ENCODE measurements at regions not wholly inside any gene's neighbourhood (a gene's known extent, or its start where the extent isn't known, plus 50 kb on each side); places are given as distances from the start of the nearest gene placed in this dataset.

- H3K4me1 ChIP-seq (ENCODE audit: insufficient read depth, low read length, severe bottlenecking): no peaks in the 10 kb centered on the region
- H4K20me1 ChIP-seq (ENCODE audit: insufficient read depth, low read length): no peaks in the 10 kb centered on the region
- no peak overlapping the region for H3K9ac ChIP-seq (ENCODE audit: low read length)
- H3K36me3 ChIP-seq (ENCODE audit: insufficient read depth, low read length): no peaks in the 10 kb centered on the region
- no peak overlapping the region for H2AFZ ChIP-seq (ENCODE audit: low read length)
- no peak overlapping the region for H3K4me3 ChIP-seq (ENCODE audit: low read depth, low read length, poor library complexity, severe bottlenecking)
- TF ChIP-seq CTCF (IDR thresholded peaks at IDR 0.05; ENCODE audit: low read length): no peak
- TF ChIP-seq EZH2 (IDR thresholded peaks at IDR 0.05; ENCODE audit: borderline replicate concordance, low read length): no peak
- H3K4me2 ChIP-seq (ENCODE audit: low read length): no peak overlapping the region
- H3F3A ChIP-seq (ENCODE audit: insufficient read depth, low read length): no peaks in the 10 kb centered on the region
- H3K27me3 ChIP-seq (ENCODE audit: insufficient read depth, low read length): no peaks in the 10 kb centered on the region
- H3K27ac ChIP-seq (ENCODE audit: low read depth, low read length, poor library complexity, severe bottlenecking): no peak overlapping the region
- no peaks in the 10 kb centered on the region for H3K9me2 ChIP-seq (ENCODE audit: low read depth, low read length)
- no peaks in the 10 kb centered on the region for H3K79me2 ChIP-seq (ENCODE audit: insufficient read depth, low read length)
- no peaks in the 10 kb centered on the region for H3K9me3 ChIP-seq (ENCODE audit: low read length)
Measured at GRCh38 chr12:87382436-87382835, 646.8 kb downstream of the C12orf50 start.

GRCh38 chr12:87381742-87382141 is 647.5 kb downstream of the C12orf50 start:
- Histone ChIP-seq H3K27me3 (ENCODE audit: insufficient read depth, low read length) (no peaks in the 10 kb centered on the region), H3K9me3 (ENCODE audit: low read length) (no peaks in the 10 kb centered on the region), H3K9me2 (ENCODE audit: low read depth, low read length) (no peaks in the 10 kb centered on the region), H3K79me2 (ENCODE audit: insufficient read depth, low read length) (no peaks in the 10 kb centered on the region), H3K9ac (ENCODE audit: low read length) (no peak overlapping the region), H2AFZ (ENCODE audit: low read length) (no peak overlapping the region), H4K20me1 (ENCODE audit: insufficient read depth, low read length) (no peaks in the 10 kb centered on the region), H3K36me3 (ENCODE audit: insufficient read depth, low read length) (no peaks in the 10 kb centered on the region), H3K4me3 (ENCODE audit: low read depth, low read length, poor library complexity, severe bottlenecking) (no peak overlapping the region), H3K4me2 (ENCODE audit: low read length) (no peak overlapping the region), H3K4me1 (ENCODE audit: insufficient read depth, low read length, severe bottlenecking) (no peaks in the 10 kb centered on the region), H3F3A (ENCODE audit: insufficient read depth, low read length) (no peaks in the 10 kb centered on the region), H3K27ac (ENCODE audit: low read depth, low read length, poor library complexity, severe bottlenecking) (no peak overlapping the region)
- TF ChIP-seq CTCF (IDR thresholded peaks at IDR 0.05; ENCODE audit: low read length): no peak
- TF ChIP-seq EZH2 (IDR thresholded peaks at IDR 0.05; ENCODE audit: borderline replicate concordance, low read length): no peak

GRCh38 chr12:87378526-87378925 is 650.7 kb downstream of the C12orf50 start:
- no peak overlapping the region for H3K4me2 ChIP-seq (ENCODE audit: low read length)
- no peak overlapping the region for H3K4me3 ChIP-seq (ENCODE audit: low read depth, low read length, poor library complexity, severe bottlenecking)
- H2AFZ ChIP-seq (ENCODE audit: low read length): no peak overlapping the region
- no peak for TF ChIP-seq CTCF (IDR thresholded peaks at IDR 0.05; ENCODE audit: low read length)
- TF ChIP-seq EZH2 (IDR thresholded peaks at IDR 0.05; ENCODE audit: borderline replicate concordance, low read length): no peak
- no peaks in the 10 kb centered on the region for H3K4me1 ChIP-seq (ENCODE audit: insufficient read depth, low read length, severe bottlenecking)
- H3F3A ChIP-seq (ENCODE audit: insufficient read depth, low read length): no peaks in the 10 kb centered on the region
- H3K9me3 ChIP-seq (ENCODE audit: low read length): no peaks in the 10 kb centered on the region
- no peaks in the 10 kb centered on the region for H3K27me3 ChIP-seq (ENCODE audit: insufficient read depth, low read length)
- no peak overlapping the region for H3K27ac ChIP-seq (ENCODE audit: low read depth, low read length, poor library complexity, severe bottlenecking)
- H4K20me1 ChIP-seq (ENCODE audit: insufficient read depth, low read length): no peaks in the 10 kb centered on the region
- no peaks in the 10 kb centered on the region for H3K9me2 ChIP-seq (ENCODE audit: low read depth, low read length)
- H3K36me3 ChIP-seq (ENCODE audit: insufficient read depth, low read length): no peaks in the 10 kb centered on the region
- no peaks in the 10 kb centered on the region for H3K79me2 ChIP-seq (ENCODE audit: insufficient read depth, low read length)
- no peak overlapping the region for H3K9ac ChIP-seq (ENCODE audit: low read length)

All from OCI-LY1 (cell line).